Lung (tissue), 11 donors: ENCODE measurements at regions not wholly inside any gene's neighbourhood (a gene's known extent, or its start where the extent isn't known, plus 50 kb on each side); places are given as distances from the start of the nearest gene placed in this dataset.

Experiments used
- ATAC-seq: fragments of 200-7000 bp; cut with Tn5 transposase; one replicate; pipeline ENCODE4 v1.9.1; 2020; ENCODE audit warnings: moderate number of reproducible peaks; ENCODE audit not compliant: insufficient read depth, low FRiP score
- DNase-seq, 3 donors: peaks; one replicate each; pipeline ENCODE4 v3.0.0-alpha.2; 2013 to 2017
- H3K27ac ChIP-seq, 2 donors: one replicate each; pipeline ENCODE4 v1.5.1; 2013; ENCODE audit warnings: mild to moderate bottlenecking in 2 of 2, moderate library complexity in 2 of 2, control low read depth in 1 of 2, inconsistent platforms in 1 of 2, low read depth in 1 of 2, low read length in 1 of 2
- H3K27me3 ChIP-seq, 3 donors: one replicate each; pipeline ENCODE4 v1.5.1; 2013; ENCODE audit warnings: low read length in 2 of 3; ENCODE audit not compliant: control insufficient read depth in 3 of 3, insufficient read depth in 3 of 3
- H3K36me3 ChIP-seq, 4 donors: one replicate each; pipeline ENCODE4 v1.5.1; 2013; ENCODE audit warnings: low read length in 4 of 4, mild to moderate bottlenecking in 1 of 4, moderate library complexity in 1 of 4; ENCODE audit not compliant: control insufficient read depth in 4 of 4, insufficient read depth in 4 of 4
- H3K4me1 ChIP-seq, 5 donors: one replicate each; pipeline ENCODE4 v1.5.1; 2013; ENCODE audit warnings: low read length in 5 of 5, mild to moderate bottlenecking in 2 of 5, moderate library complexity in 1 of 5; ENCODE audit not compliant: control insufficient read depth in 5 of 5, insufficient read depth in 5 of 5
- H3K4me3 ChIP-seq: one replicate; pipeline ENCODE4 v1.5.1; 2013; ENCODE audit warnings: mild to moderate bottlenecking, control low read depth, moderate library complexity
- H3K9ac ChIP-seq, 2 donors: one replicate each; pipeline ENCODE4 v1.5.1; 2013; ENCODE audit warnings: low read length in 2 of 2, control low read depth in 1 of 2; ENCODE audit not compliant: insufficient read depth in 1 of 2
- H3K9me3 ChIP-seq, 4 donors: one replicate each; pipeline ENCODE4 v1.5.1; 2013; ENCODE audit warnings: low read length in 3 of 4, mild to moderate bottlenecking in 1 of 4, moderate library complexity in 1 of 4; ENCODE audit not compliant: control insufficient read depth in 4 of 4, insufficient read depth in 3 of 4
- CTCF ChIP-seq: IDR thresholded peaks from 2 replicates; pipeline ENCODE4 v1.5.1; 2012; ENCODE audit warnings: mild to moderate bottlenecking; ENCODE audit errors: control extremely low read depth, extremely low read depth
- WGBS, 2 donors: extraction: QIAGEN DNeasy Blood & Tissue Kit; methylation state at CpG; one replicate each; pipeline ENCODE4 v1.1.7; 2013; 5-methylcytosine and 5-hydroxymethylcytosine counted together
- donor health status: control.
- donor health status: control.
- donor health status: Bipolar disorder and iron deficiency.
- donor health status: healthy.
- donor health status: DM: yes; HTN: yes; CAD: no.

GRCh38 chr7:35495844-35496243, 199.1 kb downstream of the HERPUD2 start:
- no peaks in the 10 kb centered on the region for H3K36me3 ChIP-seq
- peaks cover 0 to 2% (median 0%) of the 10 kb centered on the region in 4 donors for H3K9me3 ChIP-seq
- no peaks in the 10 kb centered on the region for H3K4me1 ChIP-seq
- 91 to 92% methylated on average over 3 of the region's 3 CpGs for WGBS, 2 donors
- H3K4me3 ChIP-seq: no peak overlapping the region
- no peak for ATAC-seq
- no peaks in the 10 kb centered on the region for H3K27me3 ChIP-seq
- DNase-seq: no peak
- H3K27ac ChIP-seq: no peak overlapping the region
- TF ChIP-seq CTCF: no peak
- no peak overlapping the region for H3K9ac ChIP-seq

DNA sequence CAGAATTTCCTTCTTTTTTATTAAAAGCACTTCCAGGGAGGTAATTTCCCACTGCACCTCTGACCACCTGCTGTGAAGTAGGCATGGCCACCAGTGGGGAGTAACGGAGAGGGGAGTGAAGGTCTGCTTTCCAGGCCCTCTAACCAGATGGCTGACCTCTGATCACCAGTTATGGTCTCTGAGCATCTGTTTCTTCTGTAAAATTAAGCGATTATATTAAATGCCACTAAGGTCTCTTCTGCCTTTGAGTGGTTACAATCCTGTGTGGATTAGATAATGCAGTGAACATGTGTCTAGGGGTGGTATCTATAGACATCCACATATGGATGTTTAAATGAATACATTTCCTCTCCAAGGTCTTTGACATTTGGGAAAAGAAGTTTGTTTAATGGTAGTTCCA, 199.6 kb downstream of the HERPUD2 start:
- 88 to 93% methylated on average over 2 of the region's 2 CpGs for WGBS, 2 donors
- DNase-seq (no peak), ATAC-seq (no peak)
- Histone ChIP-seq H3K9me3 (peaks cover 0 to 2% (median 0%) of the 10 kb centered on the region in 4 donors), H3K36me3 (no peaks in the 10 kb centered on the region), H3K4me1 (no peaks in the 10 kb centered on the region), H3K4me3 (no peak overlapping the region), H3K27ac (no peak overlapping the region), H3K9ac (no peak overlapping the region), H3K27me3 (no peaks in the 10 kb centered on the region)
- no peak for TF ChIP-seq CTCF

DNA sequence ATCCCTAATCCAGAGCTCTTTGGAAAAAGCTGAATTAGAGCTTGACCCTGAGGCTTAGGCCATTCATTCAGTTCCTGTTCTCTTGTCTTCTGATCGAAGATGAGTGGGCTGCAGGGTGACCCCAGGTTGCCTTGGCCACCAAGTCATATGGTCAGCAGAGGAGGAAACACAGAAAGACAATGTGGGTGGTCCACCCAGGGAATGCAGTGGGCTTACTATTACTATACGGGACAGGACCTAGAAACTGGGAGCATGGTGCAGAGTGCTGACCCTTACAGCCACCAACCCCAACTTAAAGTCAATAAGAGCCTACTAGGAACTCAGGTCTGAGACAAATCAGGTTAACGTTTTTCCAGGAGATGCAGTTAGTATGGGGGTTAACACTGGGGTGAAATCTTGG, 200.5 kb downstream of the HERPUD2 start:
- ATAC-seq: no peak
- no peak for TF ChIP-seq CTCF
- Histone ChIP-seq H3K4me1 (no peaks in the 10 kb centered on the region), H3K9ac (no peak overlapping the region), H3K27ac (no peak overlapping the region), H3K27me3 (no peaks in the 10 kb centered on the region), H3K4me3 (no peak overlapping the region), H3K9me3 (peaks cover 0 to 2% (median 0%) of the 10 kb centered on the region in 4 donors), H3K36me3 (no peaks in the 10 kb centered on the region)
- 67 to 81% methylated on average over 3 of the region's 3 CpGs for WGBS, 2 donors
- no peak for DNase-seq

- no peaks in the 10 kb centered on the region for H3K4me1 ChIP-seq
- no peaks in the 10 kb centered on the region for H3K36me3 ChIP-seq
- DNase-seq (no peak), ATAC-seq (no peak)
- H3K9ac ChIP-seq: no peak overlapping the region
- H3K4me3 ChIP-seq: no peak overlapping the region
- H3K27me3 ChIP-seq: no peaks in the 10 kb centered on the region
- 80 to 82% methylated on average over 18 to 19 of the region's 19 CpGs for WGBS, 2 donors
- TF ChIP-seq CTCF: no peak
- peaks cover 0 to 2% (median 0%) of the 10 kb centered on the region in 4 donors for H3K9me3 ChIP-seq
- no peak overlapping the region for H3K27ac ChIP-seq
These were observed 202.3 kb downstream of the HERPUD2 start for GRCh38 chr7:35492451-35493175.
